HG03460 (cell line): ENCODE measurements at regions not wholly inside any gene's neighbourhood (a gene's known extent, or its start where the extent isn't known, plus 50 kb on each side); places are given as distances from the start of the nearest gene placed in this dataset.
"Not testable (repeated sequence)": the region's sequence is repeated elsewhere in the genome, so short reads cannot be mapped to it uniquely, and the experiment has no call there.

Experiments
- ATAC-seq: cut with Tn5 transposase; IDR thresholded peaks from one replicate; pipeline ENCODE4 v1.9.1; 2021; ENCODE audit not compliant: unreplicated experiment

DNA sequence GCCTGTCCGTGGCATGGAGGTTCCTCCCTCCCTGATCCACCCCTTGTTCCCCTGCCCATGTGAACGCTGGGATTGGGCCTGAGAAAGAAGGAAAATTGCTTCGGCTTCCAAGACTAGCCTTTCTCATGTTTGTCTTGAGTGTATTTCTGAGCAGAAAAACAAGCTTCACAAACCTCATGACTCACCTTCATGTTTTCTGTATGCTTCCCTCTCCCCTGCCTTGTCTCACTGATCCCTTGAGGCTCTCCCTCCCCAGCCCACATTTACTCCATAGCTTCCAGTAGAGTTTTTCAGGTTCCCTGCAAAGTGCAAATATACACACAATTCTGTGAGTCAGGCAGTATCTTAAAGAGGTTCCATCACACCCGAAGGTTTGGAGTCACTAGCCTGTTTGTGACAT, 572.4 kb downstream of the UQCRFS1 start:
- no peak for ATAC-seq

GRCh38 chr19:28638445-28638844, 574.5 kb downstream of the UQCRFS1 start:
- ATAC-seq: no peak

GRCh38 chr19:28636706-28637105, 576.2 kb downstream of the UQCRFS1 start:
- ATAC-seq: no peak

GRCh38 chr19:28636016-28636629, 576.8 kb downstream of the UQCRFS1 start:
- ATAC-seq: no peak

DNA sequence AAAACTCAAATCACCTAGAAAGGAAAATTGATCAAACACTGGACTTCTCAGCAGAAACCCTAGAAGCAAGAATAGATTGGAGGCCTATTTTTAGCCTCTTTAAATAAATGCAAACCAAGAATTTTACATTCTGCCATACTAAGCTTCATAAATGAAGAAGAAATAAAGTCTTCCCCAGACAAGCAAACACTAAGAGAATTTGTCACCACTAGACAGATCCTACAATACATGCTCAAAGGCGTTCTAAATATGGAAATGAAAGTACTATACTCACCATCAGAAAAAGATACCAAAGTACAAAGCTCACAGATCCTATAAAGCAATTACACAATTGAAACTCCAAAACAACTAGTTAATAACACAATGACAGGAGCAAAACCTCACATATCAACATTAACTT, 578.1 kb downstream of the UQCRFS1 start:
- no peak for ATAC-seq

DNA sequence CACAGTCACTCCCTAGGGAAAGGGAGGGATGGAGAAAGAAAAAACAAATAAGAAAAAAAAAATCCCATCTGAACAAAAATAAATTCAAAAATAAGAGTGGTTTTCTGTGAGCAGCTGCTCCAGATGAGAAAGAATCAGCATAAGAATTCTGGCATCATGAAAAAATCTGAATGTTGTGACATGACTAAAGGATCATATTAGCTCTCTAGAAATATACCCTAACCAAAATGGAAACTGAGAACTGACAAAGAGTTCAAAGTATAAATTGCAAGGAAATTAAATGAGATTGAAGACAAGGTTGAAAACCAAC, 579.0 kb downstream of the UQCRFS1 start:
- no peak for ATAC-seq

DNA sequence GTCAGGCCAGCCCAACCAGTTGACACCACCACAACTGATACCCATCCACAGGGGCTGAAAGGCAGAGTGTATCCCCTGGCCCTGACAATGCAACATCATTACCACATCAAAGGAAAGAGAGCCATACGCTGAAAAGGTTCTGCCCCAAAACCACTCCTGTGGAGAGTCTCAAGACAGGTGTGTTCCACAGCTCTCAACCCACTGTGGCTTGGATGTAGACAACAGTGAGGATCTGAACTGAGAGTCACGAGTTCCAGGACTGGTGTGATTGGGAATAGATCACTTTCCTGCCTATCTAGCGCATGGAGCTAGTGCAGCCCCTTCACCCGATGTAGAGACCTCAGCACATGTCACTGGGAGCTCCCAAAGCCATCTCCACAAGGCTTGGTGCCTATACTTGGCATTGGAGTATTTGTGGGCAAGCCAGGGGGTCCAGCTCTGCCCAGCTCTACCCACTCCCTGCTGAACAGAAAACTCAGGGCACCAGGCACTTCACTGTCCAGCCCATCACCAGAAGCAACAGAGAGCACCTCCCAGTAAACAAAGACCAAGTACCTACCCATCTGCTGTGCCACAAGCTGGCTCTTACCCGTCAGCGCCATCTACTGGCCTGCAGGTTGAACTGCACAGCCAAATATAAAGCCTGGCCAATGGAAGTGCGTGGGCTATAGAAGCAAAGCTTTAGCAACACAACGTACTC, 579.5 kb downstream of the UQCRFS1 start:
- no peak for ATAC-seq

DNA sequence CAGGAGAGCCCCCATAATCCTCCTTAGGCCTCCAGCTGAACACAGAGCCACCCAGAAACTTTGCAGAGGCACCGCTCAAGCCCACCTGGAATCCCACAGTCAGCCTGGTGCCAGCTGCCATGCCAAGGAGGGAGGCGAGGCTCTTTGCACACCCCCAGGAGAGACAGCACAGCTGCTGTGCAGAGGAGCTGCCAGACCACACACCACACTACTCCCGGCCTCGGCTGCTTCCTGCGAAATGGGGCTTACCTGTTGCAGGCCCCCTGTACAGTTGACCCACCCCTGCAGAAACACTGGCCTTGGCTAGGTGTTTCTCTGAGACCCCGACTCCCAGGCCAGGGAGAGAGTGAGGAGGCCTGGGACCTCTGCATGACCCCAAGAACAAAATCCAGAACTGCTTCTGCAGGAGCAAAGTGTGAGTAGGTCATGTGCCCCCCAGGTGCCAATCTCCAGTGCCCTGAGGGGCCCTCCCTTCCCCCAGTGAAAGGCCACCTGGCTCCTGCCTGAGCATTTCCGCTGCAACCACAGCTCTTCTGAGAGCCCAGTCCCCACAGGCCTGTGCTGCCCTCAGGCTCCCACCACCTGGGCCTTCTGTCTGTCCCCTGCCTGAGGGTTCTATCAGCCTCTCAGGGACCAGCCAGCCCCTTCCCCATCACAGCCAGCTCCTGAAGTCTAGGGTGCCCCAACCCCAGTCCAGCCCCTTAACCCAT, 580.4 kb downstream of the UQCRFS1 start:
- ATAC-seq: no peak

DNA sequence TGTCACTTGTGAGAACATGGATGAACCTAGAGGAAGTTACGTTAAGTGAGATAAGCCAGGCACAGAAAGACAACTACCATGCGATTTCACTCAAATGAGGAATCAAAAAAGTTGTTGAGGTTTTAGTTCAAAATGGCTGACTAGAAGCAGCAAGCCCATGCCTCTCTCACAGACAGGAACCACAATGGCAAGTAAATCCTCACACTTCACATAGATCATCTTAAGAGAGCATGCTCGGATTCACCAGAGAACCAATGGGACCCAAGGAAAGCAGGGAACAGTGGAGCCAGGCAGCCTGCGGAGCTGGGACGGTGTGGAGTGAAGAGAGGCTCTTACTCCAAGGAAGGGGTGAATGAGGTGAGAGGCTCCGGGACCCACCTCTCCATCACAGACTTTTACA, 581.0 kb downstream of the UQCRFS1 start:
- ATAC-seq: no peak

DNA sequence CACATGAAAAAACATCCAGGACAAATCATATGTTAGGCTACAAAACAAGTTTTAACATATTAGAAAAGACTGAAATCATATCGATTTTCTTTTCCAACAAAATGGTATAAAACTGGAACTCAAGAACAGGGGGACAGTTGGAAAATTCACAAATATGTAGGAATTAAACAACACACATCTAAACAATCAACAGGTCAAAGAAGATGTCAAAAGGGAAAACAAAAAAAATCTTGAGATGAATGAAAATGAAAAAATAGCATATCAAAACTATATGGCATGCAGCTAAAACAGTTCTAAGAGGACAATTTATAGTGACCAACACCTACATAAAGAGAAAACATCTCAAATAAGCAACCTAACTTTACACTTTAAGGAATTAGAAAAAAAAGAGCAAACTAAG, 585.3 kb downstream of the UQCRFS1 start:
- ATAC-seq: no peak

- ATAC-seq: not testable (repeated sequence)
Observed at GRCh38 chr19:28626407-28626806, 586.5 kb downstream of the UQCRFS1 start.

DNA sequence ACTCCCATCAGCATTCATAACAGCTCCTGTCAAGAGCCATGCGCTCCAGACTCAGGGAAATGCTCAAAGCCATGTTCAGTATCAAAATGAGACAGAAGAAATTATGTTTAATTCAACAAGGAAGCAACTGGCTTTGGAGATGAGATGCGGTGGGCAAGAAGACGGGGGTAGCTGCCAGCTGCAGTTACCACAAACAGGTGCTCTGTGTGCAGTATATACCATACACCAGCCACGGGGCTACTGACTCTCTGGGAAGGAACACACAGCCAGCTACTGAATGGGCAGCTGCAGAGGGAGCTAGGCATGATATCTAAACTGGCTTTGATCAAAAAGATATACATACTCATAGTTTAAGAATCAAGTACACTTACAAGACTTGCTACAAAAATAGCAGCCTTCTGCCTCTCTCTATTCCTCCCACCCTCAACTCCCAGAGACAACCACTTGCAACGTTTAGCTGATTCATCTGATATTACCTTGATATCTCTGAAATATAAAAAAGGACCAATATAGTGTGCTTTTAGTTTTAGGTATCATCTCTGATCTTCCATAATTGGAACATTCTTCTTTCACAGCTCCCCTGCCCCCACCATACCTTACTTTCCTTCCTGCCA, 593.0 kb downstream of the UQCRFS1 start:
- no peak for ATAC-seq

GRCh38 chr19:28618504-28618903, 594.4 kb downstream of the UQCRFS1 start:
- ATAC-seq: no peak

DNA sequence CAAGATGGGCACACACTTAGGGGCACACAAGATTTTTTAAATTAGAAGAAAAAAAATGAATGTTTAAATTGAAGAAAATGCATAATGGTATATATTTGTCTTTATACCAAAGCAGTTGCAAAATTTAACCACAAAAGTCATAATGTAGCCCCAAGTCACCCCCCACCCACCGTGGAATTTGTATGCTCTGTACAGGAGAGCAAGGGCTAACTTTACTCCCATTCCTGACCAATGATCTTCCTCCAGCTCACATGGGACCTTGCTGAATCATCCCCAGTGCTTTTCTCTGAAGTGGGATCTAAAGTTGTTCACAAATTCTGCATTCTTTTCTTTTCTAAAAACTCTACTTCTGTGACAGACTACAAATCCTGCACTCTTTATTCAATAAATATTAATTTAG, 597.0 kb downstream of the UQCRFS1 start:
- ATAC-seq: no peak

DNA sequence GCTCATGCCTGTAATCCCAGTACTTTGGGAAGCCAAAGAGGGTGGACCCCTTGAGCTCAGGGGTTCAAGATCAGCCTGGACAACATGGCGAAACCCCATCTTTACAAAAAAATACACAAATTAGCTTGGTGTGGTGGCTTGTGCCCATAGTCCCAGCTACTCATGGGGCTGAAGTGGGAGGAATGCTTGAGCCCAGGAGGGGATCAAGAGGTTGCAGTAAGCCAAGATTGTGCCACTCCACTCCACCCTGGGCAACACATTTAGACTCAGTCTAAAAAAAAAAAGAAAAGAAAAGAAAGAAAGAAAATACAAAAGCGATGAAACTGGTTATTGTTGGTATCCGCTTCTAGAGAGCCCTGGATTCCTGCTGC, 597.4 kb downstream of the UQCRFS1 start:
- ATAC-seq: no peak

GRCh38 chr19:28614634-28615545, 598.1 kb downstream of the UQCRFS1 start:
- no peak for ATAC-seq

- no peak for ATAC-seq
Observed at GRCh38 chr19:28612275-28612769, 600.6 kb downstream of the UQCRFS1 start.

DNA sequence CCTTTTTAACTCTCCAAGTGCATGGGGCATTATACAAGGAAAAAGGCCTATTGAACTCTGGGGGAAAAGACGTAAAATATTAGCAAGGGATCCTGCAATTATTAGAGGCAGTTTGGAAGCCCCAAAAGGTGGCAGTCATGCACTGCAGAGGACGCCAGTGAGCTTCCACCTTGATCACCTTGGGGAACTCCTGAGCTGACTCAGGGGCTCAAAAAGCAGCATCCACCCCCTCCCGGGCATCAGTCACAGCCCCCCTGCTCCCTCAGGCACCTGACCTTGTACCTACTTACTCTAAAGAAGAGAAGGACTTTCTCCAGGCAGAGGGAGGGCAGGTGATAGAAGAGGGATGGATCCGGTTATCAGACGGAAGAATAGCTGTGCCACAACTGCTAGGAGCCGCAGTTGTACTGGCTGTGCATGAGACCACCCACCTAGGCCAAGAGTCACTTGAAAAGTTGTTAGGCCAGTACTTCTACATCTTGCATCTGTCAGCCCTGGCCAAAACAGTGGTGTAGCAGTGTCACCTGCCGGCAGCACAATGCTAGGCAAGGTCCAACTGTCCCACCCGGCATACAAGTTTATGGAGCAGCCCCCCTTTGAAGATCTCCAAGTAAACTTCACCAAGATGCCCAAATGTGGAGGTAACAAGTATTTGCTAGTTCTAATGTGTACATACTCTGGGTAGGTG, 601.6 kb downstream of the UQCRFS1 start:
- not testable (repeated sequence) for ATAC-seq

- ATAC-seq: no peak
Observed at GRCh38 chr19:28610731-28611130, 602.2 kb downstream of the UQCRFS1 start.

DNA sequence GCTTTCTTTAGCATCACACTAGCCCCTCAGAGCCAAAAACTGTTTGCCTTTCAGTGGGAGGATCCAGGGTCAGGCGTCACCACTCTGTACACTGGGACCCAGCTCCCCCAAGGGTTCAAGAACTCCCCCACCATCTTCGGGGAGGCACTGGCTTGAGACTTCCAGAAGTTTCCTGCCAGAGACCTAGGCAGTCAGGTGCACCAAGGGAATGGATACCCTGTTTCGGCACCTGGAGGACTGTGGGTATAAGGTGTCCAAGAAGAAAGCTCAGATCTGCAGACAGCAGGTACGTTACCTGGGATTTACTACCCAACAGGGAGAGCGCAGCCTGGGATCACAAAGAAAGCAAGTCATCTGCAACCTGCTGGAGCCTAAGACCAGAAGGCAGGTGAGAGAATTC, 603.0 kb downstream of the UQCRFS1 start:
- ATAC-seq: no peak
